SK-N-SH (cell line): ENCODE measurements at regions not wholly inside any gene's neighbourhood (a gene's known extent, or its start where the extent isn't known, plus 50 kb on each side); places are given as distances from the start of the nearest gene placed in this dataset.
"Not testable (repeated sequence)": the region's sequence is repeated elsewhere in the genome, so short reads cannot be mapped to it uniquely, and the experiment has no call there.

ENCODE experiments used
- CTCF ChIP-seq: fragments of 200-600 bp; sonication (generic); IDR thresholded peaks from 2 replicates; pipeline ENCODE4 v1.6.1; 2017; ENCODE audit warnings: antibody characterized with exemption, mild to moderate bottlenecking, moderate library complexity
- EP300 ChIP-seq, 2 experiments: IDR thresholded peaks; 2 replicates each; pipeline versions ENCODE4 v1.4.0 to v1.6.1; 2012; ENCODE audit warnings: borderline replicate concordance in 1 of 2, low read depth in 1 of 2, low read length in 1 of 2
- EZH2phosphoT487 ChIP-seq: fragments of 200-600 bp; sonication (generic); IDR thresholded peaks from 2 replicates; pipeline ENCODE4 v1.6.1; 2017; ENCODE audit warnings: low read depth, mixed run types, mild to moderate bottlenecking, antibody characterized with exemption, moderate library complexity, borderline replicate concordance
- GATA2 ChIP-seq: sonication (generic); formaldehyde crosslinking; IDR thresholded peaks from 2 replicates; pipeline ENCODE4 v1.5.0; 2020; ENCODE audit warnings: mild to moderate bottlenecking, missing genetic modification reagents
- MAX ChIP-seq: IDR thresholded peaks from 2 replicates; pipeline ENCODE4 v1.4.0; 2012; ENCODE audit warnings: low read depth
- MEF2A ChIP-seq: IDR thresholded peaks from 2 replicates; pipeline ENCODE4 v1.4.0; 2012; ENCODE audit warnings: low read depth, borderline replicate concordance
- NRF1 ChIP-seq: IDR thresholded peaks from 2 replicates; pipeline ENCODE4 v1.6.1; 2012; ENCODE audit warnings: low read depth, mild to moderate bottlenecking, low read length
- POLR2AphosphoS5 ChIP-seq: IDR thresholded peaks from 2 replicates; pipeline ENCODE4 v1.6.1; 2012; ENCODE audit warnings: low read depth, low read length
- RAD21 ChIP-seq: IDR thresholded peaks from 2 replicates; pipeline ENCODE4 v1.6.1; 2012; ENCODE audit warnings: mild to moderate bottlenecking, low read length
- RFX5 ChIP-seq: IDR thresholded peaks from 2 replicates; pipeline ENCODE4 v1.6.1; 2012; ENCODE audit warnings: mild to moderate bottlenecking, improper control_type of control experiment, low read length
- SIN3A ChIP-seq: IDR thresholded peaks from 2 replicates; pipeline ENCODE4 v1.6.1; 2012; ENCODE audit warnings: low read depth, mild to moderate bottlenecking, low read length, moderate library complexity, borderline replicate concordance
- SMC3 ChIP-seq: IDR thresholded peaks from 2 replicates; pipeline ENCODE4 v1.6.1; 2012; ENCODE audit warnings: low read depth, low read length, improper control_type of control experiment
- TAF1 ChIP-seq: IDR thresholded peaks from 2 replicates; pipeline ENCODE4 v1.6.1; 2012; ENCODE audit warnings: low read depth, mild to moderate bottlenecking, low read length, moderate library complexity, borderline replicate concordance
- USF2 ChIP-seq: fragments of 150-350 bp; IDR thresholded peaks from 2 replicates; pipeline ENCODE4 v1.6.1; 2017; ENCODE audit warnings: antibody characterized with exemption, low read length, low read depth, borderline replicate concordance

GRCh38 chr2:90019908-90020307 is 1328.4 kb downstream of the RPIA start:
- TF ChIP-seq USF2; CTCF; SIN3A; RAD21; POLR2AphosphoS5; MAX; EP300 (IDR thresholded peaks at IDR 0.05; ENCODE audit: borderline replicate concordance in 1 of 2, low read depth in 1 of 2, low read length in 1 of 2); EZH2phosphoT487; RFX5; NRF1; SMC3; MEF2A; GATA2 (CRISPR knock-in tag); TAF1: not testable (repeated sequence)
